H9 (cell line): ENCODE measurements at regions not wholly inside any gene's neighbourhood (a gene's known extent, or its start where the extent isn't known, plus 50 kb on each side); places are given as distances from the start of the nearest gene placed in this dataset.

ENCODE experiments used
- DNase-seq: peaks from one replicate; pipeline ENCODE4 v3.0.0-alpha.2; 2017
- H2AFZ ChIP-seq: one replicate; pipeline ENCODE4 v1.6.1; 2013; ENCODE audit warnings: mild to moderate bottlenecking, low read length, control low read depth, moderate library complexity
- H2AK5ac ChIP-seq: 2 replicates; pipeline ENCODE4 v1.6.1; 2013; ENCODE audit warnings: low read length, control low read depth, mixed read lengths; ENCODE audit not compliant: insufficient read length
- H2BK120ac ChIP-seq: one replicate; pipeline ENCODE4 v1.6.1; 2013; ENCODE audit warnings: low read depth, mild to moderate bottlenecking, low read length, control low read depth, inconsistent platforms; ENCODE audit not compliant: poor library complexity, severe bottlenecking
- H2BK12ac ChIP-seq: 2 replicates; pipeline ENCODE4 v1.6.1; 2013; ENCODE audit warnings: low read length, control low read depth, mixed read lengths, low read depth; ENCODE audit not compliant: insufficient read length
- H2BK15ac ChIP-seq: 2 replicates; pipeline ENCODE4 v1.6.1; 2013; ENCODE audit warnings: low read depth, low read length, control low read depth
- H2BK20ac ChIP-seq: one replicate; pipeline ENCODE4 v1.6.1; 2013; ENCODE audit warnings: low read depth, mild to moderate bottlenecking, low read length, control low read depth, inconsistent platforms; ENCODE audit not compliant: poor library complexity, severe bottlenecking
- H2BK5ac ChIP-seq: 2 replicates; pipeline ENCODE4 v1.6.1; 2013; ENCODE audit warnings: low read length, control low read depth, mixed read lengths; ENCODE audit not compliant: insufficient read length
- H3K14ac ChIP-seq: 2 replicates; pipeline ENCODE4 v1.6.1; 2013; ENCODE audit warnings: low read length, control low read depth; ENCODE audit not compliant: insufficient read depth
- H3K18ac ChIP-seq: 2 replicates; pipeline ENCODE4 v1.6.1; 2013; ENCODE audit warnings: low read depth, mild to moderate bottlenecking, mixed read lengths, low read length, control low read depth; ENCODE audit not compliant: insufficient read length
- H3K23ac ChIP-seq: 2 replicates; pipeline ENCODE4 v1.6.1; 2013; ENCODE audit warnings: low read length, control low read depth, mixed read lengths, low read depth; ENCODE audit not compliant: insufficient read length
- H3K23me2 ChIP-seq: 2 replicates; pipeline ENCODE4 v1.6.1; 2013; ENCODE audit warnings: low read depth, mild to moderate bottlenecking, mixed read lengths, low read length, control low read depth; ENCODE audit not compliant: insufficient read length, poor library complexity, severe bottlenecking
- H3K27ac ChIP-seq: 2 replicates; pipeline ENCODE4 v1.5.1; 2013; ENCODE audit warnings: low read length, control low read depth, mixed read lengths, low read depth; ENCODE audit not compliant: insufficient read length
- H3K27me3 ChIP-seq: 2 replicates; pipeline ENCODE4 v1.6.1; 2013; ENCODE audit warnings: low read length, control low read depth, inconsistent platforms; ENCODE audit not compliant: insufficient read depth
- H3K4ac ChIP-seq: 2 replicates; pipeline ENCODE4 v1.6.1; 2013; ENCODE audit warnings: low read depth, mild to moderate bottlenecking, control low read depth, inconsistent platforms, low read length, moderate library complexity
- H3K4me1 ChIP-seq: 2 replicates; pipeline ENCODE4 v1.6.1; 2013; ENCODE audit warnings: low read length, control low read depth, inconsistent platforms; ENCODE audit not compliant: insufficient read depth
- H3K4me2 ChIP-seq: 2 replicates; pipeline ENCODE4 v1.6.1; 2013; ENCODE audit warnings: low read length, control low read depth, mixed read lengths; ENCODE audit not compliant: insufficient read length, insufficient read depth
- H3K56ac ChIP-seq: 2 replicates; pipeline ENCODE4 v1.6.1; 2013; ENCODE audit warnings: low read depth, mild to moderate bottlenecking, mixed read lengths, low read length, control low read depth; ENCODE audit not compliant: insufficient read length
- H3K79me1 ChIP-seq: 2 replicates; pipeline ENCODE4 v1.6.1; 2013; ENCODE audit warnings: low read depth, mild to moderate bottlenecking, moderate library complexity, low read length, control low read depth, inconsistent platforms; ENCODE audit not compliant: insufficient read depth, poor library complexity, severe bottlenecking
- H3K79me2 ChIP-seq: 2 replicates; pipeline ENCODE4 v1.6.1; 2013; ENCODE audit warnings: low read length, control low read depth, inconsistent platforms; ENCODE audit not compliant: insufficient read depth
- H3K9ac ChIP-seq: 2 replicates; pipeline ENCODE4 v1.6.1; 2013; ENCODE audit warnings: low read length, control low read depth, mixed read lengths; ENCODE audit not compliant: insufficient read length; ENCODE audit errors: extremely low read depth
- H3K9me3 ChIP-seq: one replicate; pipeline ENCODE4 v1.6.1; 2013; ENCODE audit warnings: low read depth, low read length, inconsistent platforms; ENCODE audit not compliant: control insufficient read depth
- H3T11ph ChIP-seq: one replicate; pipeline ENCODE4 v1.6.1; 2013; ENCODE audit warnings: mild to moderate bottlenecking, low read length, control low read depth, inconsistent platforms
- H4K20me1 ChIP-seq: one replicate; pipeline ENCODE4 v1.6.1; 2013; ENCODE audit not compliant: control insufficient read depth, insufficient read length, insufficient read depth
- H4K5ac ChIP-seq: 2 replicates; pipeline ENCODE4 v1.6.1; 2013; ENCODE audit warnings: low read depth, mild to moderate bottlenecking, mixed read lengths, low read length, control low read depth; ENCODE audit not compliant: insufficient read length
- H4K8ac ChIP-seq: replicated peaks from 2 replicates; pipeline ENCODE4 v1.6.1; 2013; ENCODE audit warnings: low read length, control low read depth, mixed read lengths, low read depth; ENCODE audit not compliant: insufficient read length
- H4K91ac ChIP-seq: 2 replicates; pipeline ENCODE4 v1.6.1; 2013; ENCODE audit warnings: low read depth, mild to moderate bottlenecking, moderate library complexity, mixed read lengths, low read length, control low read depth; ENCODE audit not compliant: insufficient read length
- H3K27ac Mint-ChIP-seq, 3 experiments: 2 replicates in 2 of 3; 3 replicates in 1 of 3; pipeline ENCODE4 v1.8.0; 2020 to 2021; ENCODE audit warnings: mixed read lengths in 3 of 3, mild to moderate bottlenecking in 1 of 3, moderate library complexity in 1 of 3
- H3K27me3 Mint-ChIP-seq: 2 replicates; pipeline ENCODE4 v1.8.0; 2021; ENCODE audit warnings: low read depth, mild to moderate bottlenecking, moderate library complexity, mixed read lengths
- H3K36me3 Mint-ChIP-seq, 3 experiments: 2 replicates in 2 of 3; 3 replicates in 1 of 3; pipeline ENCODE4 v1.8.0; 2020 to 2021; ENCODE audit warnings: low read depth in 3 of 3, mixed read lengths in 3 of 3; ENCODE audit not compliant: insufficient read depth in 1 of 3
- H3K4me1 Mint-ChIP-seq, 2 experiments: 2 replicates each; pipeline ENCODE4 v1.8.0; 2020; ENCODE audit warnings: mixed read lengths in 2 of 2
- H3K4me3 Mint-ChIP-seq, 2 experiments: 2 replicates in 1 of 2; 3 replicates in 1 of 2; pipeline ENCODE4 v1.8.0; 2020 to 2021; ENCODE audit warnings: mild to moderate bottlenecking in 2 of 2, mixed read lengths in 2 of 2, moderate library complexity in 1 of 2
- H3K9me3 Mint-ChIP-seq, 2 experiments: 2 replicates in 1 of 2; 3 replicates in 1 of 2; pipeline ENCODE4 v1.8.0; 2020; ENCODE audit warnings: mild to moderate bottlenecking in 2 of 2, mixed read lengths in 2 of 2, moderate library complexity in 1 of 2
- TF ChIP-seq, protein P1 (sequence below): fragments of 200-600 bp; sonication (generic); conservative IDR thresholded peaks from 3 replicates; pipeline ENCODE4 v1.8.0; 2021; ENCODE audit warnings: antibody characterized with exemption, mild to moderate bottlenecking

GRCh38 chr7:126178865-126179264 is 1073.9 kb downstream of the GRM8 start:
- H4K8ac ChIP-seq, result no peak overlapping the region
- Mint-ChIP-seq H3K4me3 (no peak overlapping the region), H3K9me3 (peaks cover 0 to under 1% of the 10 kb centered on the region in 2 experiments; a peak in 3 of 5 replicates), H3K27ac (no peak overlapping the region), H3K4me1 (no peaks in the 10 kb centered on the region), H3K27me3 (no peaks in the 10 kb centered on the region), H3K36me3 (peaks cover 0 to under 1% (median 0%) of the 10 kb centered on the region in 3 experiments; a peak in 1 of 7 replicates)
- no peak overlapping the region for H2BK20ac ChIP-seq
- no peak overlapping the region for H2BK15ac ChIP-seq
- no peak overlapping the region for H3K56ac ChIP-seq
- no peaks in the 10 kb centered on the region for H3K27me3 ChIP-seq
- H3K9ac ChIP-seq, result no peak overlapping the region
- TF ChIP-seq, protein P1, sequence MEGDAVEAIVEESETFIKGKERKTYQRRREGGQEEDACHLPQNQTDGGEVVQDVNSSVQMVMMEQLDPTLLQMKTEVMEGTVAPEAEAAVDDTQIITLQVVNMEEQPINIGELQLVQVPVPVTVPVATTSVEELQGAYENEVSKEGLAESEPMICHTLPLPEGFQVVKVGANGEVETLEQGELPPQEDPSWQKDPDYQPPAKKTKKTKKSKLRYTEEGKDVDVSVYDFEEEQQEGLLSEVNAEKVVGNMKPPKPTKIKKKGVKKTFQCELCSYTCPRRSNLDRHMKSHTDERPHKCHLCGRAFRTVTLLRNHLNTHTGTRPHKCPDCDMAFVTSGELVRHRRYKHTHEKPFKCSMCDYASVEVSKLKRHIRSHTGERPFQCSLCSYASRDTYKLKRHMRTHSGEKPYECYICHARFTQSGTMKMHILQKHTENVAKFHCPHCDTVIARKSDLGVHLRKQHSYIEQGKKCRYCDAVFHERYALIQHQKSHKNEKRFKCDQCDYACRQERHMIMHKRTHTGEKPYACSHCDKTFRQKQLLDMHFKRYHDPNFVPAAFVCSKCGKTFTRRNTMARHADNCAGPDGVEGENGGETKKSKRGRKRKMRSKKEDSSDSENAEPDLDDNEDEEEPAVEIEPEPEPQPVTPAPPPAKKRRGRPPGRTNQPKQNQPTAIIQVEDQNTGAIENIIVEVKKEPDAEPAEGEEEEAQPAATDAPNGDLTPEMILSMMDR, result no peak
- no peak overlapping the region for H2BK5ac ChIP-seq
- no peak overlapping the region for H2AK5ac ChIP-seq
- no peak overlapping the region for H2BK120ac ChIP-seq
- H3K18ac ChIP-seq, result no peak overlapping the region
- no peaks in the 10 kb centered on the region for H3K9me3 ChIP-seq
- no peaks in the 10 kb centered on the region for H3K79me1 ChIP-seq
- H3T11ph ChIP-seq, result no peak overlapping the region
- H4K91ac ChIP-seq, result no peak overlapping the region
- DNase-seq, result no peak
- H4K20me1 ChIP-seq, result no peaks in the 10 kb centered on the region
- no peak overlapping the region for H2BK12ac ChIP-seq
- H3K27ac ChIP-seq, result no peak overlapping the region
- H3K4ac ChIP-seq, result no peak overlapping the region
- H4K5ac ChIP-seq, result no peak overlapping the region
- H3K4me1 ChIP-seq, result no peaks in the 10 kb centered on the region
- no peak overlapping the region for H2AFZ ChIP-seq
- no peak overlapping the region for H3K23ac ChIP-seq
- H3K14ac ChIP-seq, result no peak overlapping the region
- H3K79me2 ChIP-seq, result no peaks in the 10 kb centered on the region
- H3K4me2 ChIP-seq, result no peak overlapping the region
- H3K23me2 ChIP-seq, result no peaks in the 10 kb centered on the region
